ENCODE measurements at regions not wholly inside any gene's neighbourhood (a gene's known extent, or its start where the extent isn't known, plus 50 kb on each side); places are given as distances from the start of the nearest gene placed in this dataset.

- no peaks in the 10 kb centered on the region for H3K9me3 ChIP-seq (ENCODE audit: insufficient read depth in 2 of 2, low read depth in 1 of 2, low read length in 1 of 2)
- no peak overlapping the region for H4K5ac ChIP-seq (ENCODE audit: insufficient read length, low read depth, low read length)
- no peak for DNase-seq (ENCODE audit: low read depth in 1 of 2, low spot score in 2 of 2)
- H3K27me3 ChIP-seq (replicated peaks in 1 of 4; ENCODE audit: control insufficient read depth in 3 of 4, extremely low read depth in 1 of 4, insufficient read depth in 3 of 4, low read length in 3 of 4): no peaks in the 10 kb centered on the region; a peak in 1 of 7 replicates
- no peak overlapping the region for H3K56ac ChIP-seq (replicated peaks; ENCODE audit: insufficient read length, low read depth, low read length)
- no peak overlapping the region for H2AFZ ChIP-seq (ENCODE audit: low read length)
- H2AK5ac ChIP-seq (ENCODE audit: low read depth, low read length): no peak overlapping the region
- H3K14ac ChIP-seq (ENCODE audit: insufficient read length): no peak overlapping the region
- H3K4me2 ChIP-seq (ENCODE audit: insufficient read depth in 1 of 2, low read depth in 2 of 2, low read length in 2 of 2): no peak overlapping the region
- H2BK12ac ChIP-seq (ENCODE audit: low read depth, low read length): no peak overlapping the region
- H3K4me1 ChIP-seq (replicated peaks in 1 of 4; ENCODE audit: control insufficient read depth in 3 of 4, insufficient read depth in 4 of 4, low read length in 3 of 4): no peaks in the 10 kb centered on the region
- H4K91ac ChIP-seq (replicated peaks; ENCODE audit: insufficient read length, low read length): no peak overlapping the region
- no peak overlapping the region for H2BK120ac ChIP-seq (replicated peaks; ENCODE audit: low read depth, low read length)
- no peak overlapping the region for H2BK5ac ChIP-seq (ENCODE audit: low read depth, low read length)
- no peak overlapping the region for H3K4ac ChIP-seq (replicated peaks; ENCODE audit: insufficient read length, low read depth, low read length)
- FAIRE-seq: no peak
- no peak overlapping the region for H3K18ac ChIP-seq (ENCODE audit: extremely low read depth, low read length)
- no peak overlapping the region for H4K8ac ChIP-seq (ENCODE audit: extremely low read depth, insufficient read depth, low read length)
- H3K79me2 ChIP-seq (ENCODE audit: control insufficient read depth in 1 of 2, insufficient read depth in 2 of 2, low read length in 2 of 2): no peaks in the 10 kb centered on the region
- H2BK20ac ChIP-seq (ENCODE audit: low read length): no peak overlapping the region
- no peak overlapping the region for H2BK15ac ChIP-seq (ENCODE audit: low read length)
- H3K9ac ChIP-seq (replicated peaks in 1 of 4; ENCODE audit: extremely low read depth in 1 of 4, low read depth in 3 of 4, low read length in 3 of 4): no peak overlapping the region
- ChIA-PET CTCF (ENCODE audit: partially characterized antibody) (interaction anchor here (1.2 kb wide), 1 partner anchor 13 kb away, joined by 3 read pairs; no protein-coding TSS in a partner anchor), POLR2A (ENCODE audit: partially characterized antibody) (interaction anchor here (1.1 kb wide), 1 partner anchor 10 kb away, joined by 3 read pairs; no protein-coding TSS in a partner anchor)
- no peak overlapping the region for H3K4me3 ChIP-seq (ENCODE audit: extremely low read depth in 1 of 4, insufficient read depth in 2 of 4, low read depth in 3 of 4, low read length in 4 of 4)
- H3K23me2 ChIP-seq (ENCODE audit: low read depth, low read length): no peaks in the 10 kb centered on the region
- no peaks in the 10 kb centered on the region for H3K79me1 ChIP-seq (ENCODE audit: low read depth, low read length)
- no peak overlapping the region for H3K23ac ChIP-seq (ENCODE audit: insufficient read length)
- H3K36me3 ChIP-seq (ENCODE audit: control insufficient read depth in 2 of 4, insufficient read depth in 4 of 4, low read length in 3 of 4): no peaks in the 10 kb centered on the region
- H4K20me1 ChIP-seq (replicated peaks in 1 of 2; ENCODE audit: control insufficient read depth in 1 of 2, insufficient read depth in 2 of 2, low read length in 2 of 2): no peaks in the 10 kb centered on the region
- no peak overlapping the region for H3K27ac ChIP-seq (ENCODE audit: low read depth, low read length)
- WGBS, 2 experiments (ENCODE audit: extremely low coverage in 1 of 2, insufficient coverage in 1 of 2, insufficient read length in 1 of 2, insufficient replicate concordance in 2 of 2, low coverage in 1 of 2, low lambda C conversion rate in 2 of 2, missing lambda C conversion rate in 1 of 2): 86% methylated on average over 3 of the region's 3 CpGs; no CpG with 5 or more reads in 1 of the 2 experiments
- no peak for TF ChIP-seq GABPA (IDR thresholded peaks at IDR 0.05; ENCODE audit: borderline replicate concordance, insufficient read depth, low read length)
- TF ChIP-seq SAP30 (IDR thresholded peaks at IDR 0.05; ENCODE audit: insufficient read depth, insufficient replicate concordance, low read length): no peak
- TF ChIP-seq CHD1 (IDR thresholded peaks at IDR 0.05; ENCODE audit: low read depth, low read length): no peak
- TF ChIP-seq SUZ12 (IDR thresholded peaks at IDR 0.05; ENCODE audit: low read length): no peak
- TF ChIP-seq SP2 (IDR thresholded peaks at IDR 0.05; ENCODE audit: low read length): no peak
- no peak for TF ChIP-seq MAFK (IDR thresholded peaks at IDR 0.05; ENCODE audit: low read depth, low read length)
- TF ChIP-seq RFX5 (IDR thresholded peaks at IDR 0.05; ENCODE audit: borderline replicate concordance, low read depth, low read length): no peak
- TF ChIP-seq TCF12 (IDR thresholded peaks at IDR 0.05; ENCODE audit: low read depth, low read length): no peak
- TF ChIP-seq TAF7 (optimal IDR thresholded peaks at IDR 0.05; ENCODE audit: borderline replicate concordance, low read depth, low read length): no peak
- no peak for TF ChIP-seq ASH2L (IDR thresholded peaks at IDR 0.05; ENCODE audit: low read length)
- TF ChIP-seq ATF2 (IDR thresholded peaks at IDR 0.05; ENCODE audit: low read length): no peak
- TF ChIP-seq KDM1A (IDR thresholded peaks at IDR 0.05; ENCODE audit: borderline replicate concordance, low read length): no peak
- no peak for TF ChIP-seq RAD21 (IDR thresholded peaks at IDR 0.05 in 1 of 2, conservative IDR thresholded peaks at IDR 0.05 in 1 of 2; ENCODE audit: low read depth in 2 of 2, low read length in 2 of 2)
Measured at GRCh38 chr1:96568639-96569038, 152.9 kb upstream of the PTBP2 start.

Data from H1 (cell line).